Stomach (tissue), 8 donors: ENCODE measurements at regions not wholly inside any gene's neighbourhood (a gene's known extent, or its start where the extent isn't known, plus 50 kb on each side); places are given as distances from the start of the nearest gene placed in this dataset.
A peak's percentile ranks its signal among the peaks of the same experiment; 100 is the strongest.

Source experiments
- DNase-seq, 2 donors: peaks; one replicate each; pipeline versions ENCODE4 v3.0.0 to v3.0.0-alpha.2; 2013 to 2019
- H3K27ac ChIP-seq, 5 donors: fragments of 200-600 bp in 4 of 5; sonication (generic) in 4 of 5; one replicate each; pipeline ENCODE4 v1.5.1; 2013 to 2019; ENCODE audit warnings: mild to moderate bottlenecking in 1 of 5, moderate library complexity in 1 of 5
- H3K27me3 ChIP-seq, 3 donors: fragments of 200-600 bp; sonication (generic); one replicate each; pipeline ENCODE4 v1.5.1; 2017 to 2019; ENCODE audit warnings: mixed run types in 1 of 3
- H3K36me3 ChIP-seq, 4 donors: fragments of 200-600 bp; sonication (generic); 1 replicate in 3 of 4; 2 replicates in 1 of 4; pipeline ENCODE4 v1.5.1; 2016 to 2019
- H3K4me1 ChIP-seq, 4 donors: fragments of 200-600 bp; sonication (generic); one replicate each; pipeline ENCODE4 v1.5.1; 2016 to 2019
- H3K4me3 ChIP-seq, 4 donors: fragments of 200-600 bp; sonication (generic) in 3 of 4; one replicate each; pipeline ENCODE4 v1.5.1; 2016 to 2019; ENCODE audit warnings: mild to moderate bottlenecking in 1 of 4
- H3K9me3 ChIP-seq, 4 donors: fragments of 200-600 bp; sonication (generic); one replicate each; pipeline ENCODE4 v1.5.1; 2016 to 2019
- EP300 ChIP-seq: sonication (generic); formaldehyde crosslinking; IDR thresholded peaks from one replicate; pipeline ENCODE4 v1.6.1; 2017; ENCODE audit warnings: antibody characterized with exemption
- POLR2A ChIP-seq, 4 donors: fragments of 450-650 bp; IDR thresholded peaks; one replicate each; pipeline ENCODE4 v1.6.1; 2016; ENCODE audit warnings: antibody characterized with exemption in 4 of 4, control low read depth in 2 of 4, mild to moderate bottlenecking in 1 of 4, moderate library complexity in 1 of 4
- POLR2AphosphoS5 ChIP-seq, 3 donors: sonication (generic); formaldehyde crosslinking; IDR thresholded peaks; one replicate each; pipeline ENCODE4 v1.6.1; 2016; ENCODE audit warnings: antibody characterized with exemption in 3 of 3
- WGBS, 5 donors: extraction: QIAGEN DNeasy Blood & Tissue Kit in 3 of 5; methylation state at CpG; one replicate each; pipeline versions ENCODE4 v1.1.5 to v1.1.7; 2013 to 2018; 5-methylcytosine and 5-hydroxymethylcytosine counted together
- intact Hi-C: fragments of 100-400 bp; cut with DNase I; formaldehyde crosslinking; loops from one replicate; pipeline ENCODE4 v1.15.1; 2023; ENCODE audit warnings: low total_unique reads
- TF ChIP-seq, protein P1 (sequence below), 7 experiments: fragments of 450-650 bp in 4 of 7; fragments of 200-600 bp in 3 of 7; sonication (generic) in 3 of 7; IDR thresholded peaks; one replicate each; pipeline ENCODE4 v1.5.1; 2016 to 2019; ENCODE audit warnings: antibody characterized with exemption in 7 of 7, control low read depth in 2 of 7, mild to moderate bottlenecking in 1 of 7
- donor health status: healthy with polysubstance abuse.
- donor health status: Bipolar disorder and iron deficiency.
- donor health status: healthy.

DNA sequence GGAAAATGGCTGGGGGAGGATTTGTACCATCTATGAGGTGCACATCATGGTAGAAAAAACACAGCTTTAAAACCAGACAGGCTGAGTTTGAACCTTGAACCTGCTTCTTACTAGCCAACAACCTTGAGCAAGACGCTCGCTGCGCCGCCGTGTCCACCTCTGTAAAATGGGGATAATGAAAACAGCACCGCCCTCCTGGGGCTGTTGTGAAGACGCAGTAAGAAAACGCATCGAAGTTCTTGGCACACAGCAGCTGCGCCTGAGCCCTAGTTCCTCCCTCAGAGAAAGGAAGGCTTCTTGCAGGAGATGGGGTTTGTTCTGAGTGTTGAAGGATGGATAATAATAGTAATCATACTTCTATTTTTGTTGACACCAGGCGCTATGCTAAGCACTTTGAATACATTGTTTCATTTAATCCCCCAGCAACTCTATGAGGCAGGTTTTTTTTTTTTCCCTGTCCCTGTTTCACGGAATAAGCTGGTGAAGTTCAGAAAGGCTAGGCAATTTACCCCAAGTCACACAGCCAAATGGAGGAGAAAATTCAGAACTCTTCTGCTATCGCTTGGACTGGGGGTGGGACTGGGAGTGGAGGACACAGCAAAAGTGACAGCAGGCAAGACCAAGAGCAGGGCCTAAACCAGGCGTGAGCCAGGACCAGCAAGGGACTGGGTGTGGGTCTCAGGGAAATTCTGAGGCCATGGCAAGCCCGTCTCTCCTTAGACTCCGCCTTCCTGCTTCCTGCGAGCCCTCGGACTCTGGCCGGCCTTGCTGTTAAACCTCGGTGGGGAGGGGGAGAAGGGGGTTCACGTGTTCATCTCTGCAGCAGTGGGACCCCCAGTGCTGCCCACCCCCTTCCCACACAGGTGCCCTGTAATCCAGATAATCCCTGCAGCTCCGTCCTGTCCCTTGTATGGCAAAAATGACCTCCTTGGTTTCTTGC lies 97.5 kb downstream of the LRRC74A start:
- intact Hi-C loops: no loop called here
- Histone ChIP-seq H3K36me3 (no peaks in the 10 kb centered on the region), H3K27ac (no peak overlapping the region), H3K4me3 (no peak overlapping the region), H3K9me3 (no peaks in the 10 kb centered on the region), H3K27me3 (no peaks in the 10 kb centered on the region), H3K4me1 (peaks cover 23 to 54% (median 37%) of the 10 kb centered on the region in 4 donors)
- TF ChIP-seq, protein P1, sequence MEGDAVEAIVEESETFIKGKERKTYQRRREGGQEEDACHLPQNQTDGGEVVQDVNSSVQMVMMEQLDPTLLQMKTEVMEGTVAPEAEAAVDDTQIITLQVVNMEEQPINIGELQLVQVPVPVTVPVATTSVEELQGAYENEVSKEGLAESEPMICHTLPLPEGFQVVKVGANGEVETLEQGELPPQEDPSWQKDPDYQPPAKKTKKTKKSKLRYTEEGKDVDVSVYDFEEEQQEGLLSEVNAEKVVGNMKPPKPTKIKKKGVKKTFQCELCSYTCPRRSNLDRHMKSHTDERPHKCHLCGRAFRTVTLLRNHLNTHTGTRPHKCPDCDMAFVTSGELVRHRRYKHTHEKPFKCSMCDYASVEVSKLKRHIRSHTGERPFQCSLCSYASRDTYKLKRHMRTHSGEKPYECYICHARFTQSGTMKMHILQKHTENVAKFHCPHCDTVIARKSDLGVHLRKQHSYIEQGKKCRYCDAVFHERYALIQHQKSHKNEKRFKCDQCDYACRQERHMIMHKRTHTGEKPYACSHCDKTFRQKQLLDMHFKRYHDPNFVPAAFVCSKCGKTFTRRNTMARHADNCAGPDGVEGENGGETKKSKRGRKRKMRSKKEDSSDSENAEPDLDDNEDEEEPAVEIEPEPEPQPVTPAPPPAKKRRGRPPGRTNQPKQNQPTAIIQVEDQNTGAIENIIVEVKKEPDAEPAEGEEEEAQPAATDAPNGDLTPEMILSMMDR (IDR thresholded peaks at IDR 0.05): no peak
- TF ChIP-seq EP300 (no peak), POLR2AphosphoS5 (IDR thresholded peaks at IDR 0.05) (no peak), POLR2A (IDR thresholded peaks at IDR 0.05) (no peak)
- no peak for DNase-seq
- WGBS, 5 donors: 75 to 87% (median 80%) methylated on average over 14 to 22 of the region's 22 CpGs

DNA sequence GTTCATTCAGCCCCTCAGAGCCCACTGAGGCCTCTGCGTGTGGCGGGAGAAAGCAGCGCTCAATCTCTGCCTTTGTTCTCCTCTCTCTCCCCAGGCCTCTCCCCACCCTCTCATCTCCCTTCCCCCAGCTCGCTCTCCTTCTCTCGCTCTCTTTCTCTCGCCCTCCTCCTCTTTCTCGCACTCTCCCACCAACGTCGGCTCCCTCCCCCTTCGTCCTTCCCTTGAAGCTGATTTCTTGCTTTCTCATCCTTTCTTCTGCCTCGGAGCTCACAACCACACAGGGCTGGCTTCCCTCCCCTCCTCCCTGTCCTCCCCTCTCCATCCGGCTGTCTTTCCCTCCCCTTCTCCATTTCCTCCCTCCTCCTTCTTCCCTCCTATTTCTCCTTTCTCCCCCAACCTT lies 96.4 kb downstream of the LRRC74A start:
- peak in 1 of 2 donors; percentile 83 for DNase-seq
- no peaks in the 10 kb centered on the region for H3K27me3 ChIP-seq
- H3K4me1 ChIP-seq: peaks cover 34 to 65% (median 43%) of the 10 kb centered on the region in 4 donors
- H3K27ac ChIP-seq: peak overlapping the region in 2 of 5 donors; percentile 32 to 42
- TF ChIP-seq POLR2A (IDR thresholded peaks at IDR 0.05) (no peak), POLR2AphosphoS5 (IDR thresholded peaks at IDR 0.05) (no peak), EP300 (no peak)
- TF ChIP-seq, protein P1 (IDR thresholded peaks at IDR 0.05): no peak
- no peaks in the 10 kb centered on the region for H3K36me3 ChIP-seq
- WGBS, 5 donors: 66 to 77% (median 71%) methylated on average over 11 of the region's 12 CpGs
- no peaks in the 10 kb centered on the region for H3K9me3 ChIP-seq
- no peak overlapping the region for H3K4me3 ChIP-seq
- intact Hi-C loops: no loop called here

DNA sequence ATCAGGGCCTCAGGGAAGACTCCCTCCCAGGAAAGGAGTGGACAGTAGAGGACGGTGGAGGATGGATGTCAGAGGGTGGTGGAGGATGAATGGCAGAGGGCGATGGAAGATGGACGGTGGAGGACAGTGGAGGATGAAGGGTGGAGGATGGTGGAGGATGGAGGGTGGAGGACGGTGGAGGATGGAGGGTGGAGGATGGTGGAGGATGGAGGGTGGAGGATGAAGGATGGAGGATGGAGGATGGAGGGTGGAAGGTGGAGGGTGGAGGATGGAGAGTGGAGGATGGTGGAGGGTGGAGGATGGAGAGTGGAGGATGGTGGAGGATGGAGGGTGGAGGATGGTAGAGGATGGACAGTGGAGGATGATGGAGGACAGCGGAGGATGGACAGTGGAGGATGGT lies 95.9 kb downstream of the LRRC74A start:
- H3K36me3 ChIP-seq: no peaks in the 10 kb centered on the region
- H3K27me3 ChIP-seq: no peaks in the 10 kb centered on the region
- WGBS, 5 donors: 95 to 98% (median 97%) methylated on average over 5 of the region's 5 CpGs
- no peaks in the 10 kb centered on the region for H3K9me3 ChIP-seq
- H3K4me1 ChIP-seq: peaks cover 39 to 68% (median 45%) of the 10 kb centered on the region in 4 donors
- no peak for DNase-seq
- no peak for TF ChIP-seq POLR2AphosphoS5 (IDR thresholded peaks at IDR 0.05)
- TF ChIP-seq EP300: no peak
- TF ChIP-seq, protein P1 (IDR thresholded peaks at IDR 0.05): no peak
- no peak for TF ChIP-seq POLR2A (IDR thresholded peaks at IDR 0.05)
- intact Hi-C loops: no loop called here
- no peak overlapping the region for H3K4me3 ChIP-seq
- peak overlapping the region in 1 of 5 donors; percentile 42 for H3K27ac ChIP-seq

DNA sequence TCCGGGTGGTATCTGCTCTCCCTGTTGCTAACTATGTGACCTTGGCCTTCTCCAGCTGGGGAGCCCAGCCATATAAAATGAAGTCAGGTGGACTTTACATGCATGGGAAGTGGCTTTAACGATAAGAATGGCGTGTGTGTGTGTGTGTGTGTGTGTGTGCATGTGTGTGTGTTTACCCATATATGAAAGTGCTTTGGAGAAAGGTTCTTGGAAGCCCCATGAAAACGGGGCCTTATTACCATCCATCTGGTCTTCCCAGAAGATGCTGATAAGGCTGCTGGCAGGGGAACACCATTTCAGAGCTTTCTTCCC lies 94.8 kb downstream of the LRRC74A start:
- WGBS, 5 donors: 27 to 54% (median 43%) methylated on average over 4 of the region's 4 CpGs
- intact Hi-C loops: no loop called here

More for the DNA sequence above, 94.8 kb downstream of the LRRC74A start:
- Histone ChIP-seq H3K9me3 (no peaks in the 10 kb centered on the region), H3K36me3 (no peaks in the 10 kb centered on the region), H3K27me3 (no peaks in the 10 kb centered on the region), H3K4me3 (no peak overlapping the region), H3K4me1 (peaks cover 40 to 70% (median 51%) of the 10 kb centered on the region in 4 donors), H3K27ac (peak overlapping the region; percentile 93 to 95 (median 94))
- DNase-seq: no peak
- TF ChIP-seq EP300 (no peak), POLR2AphosphoS5 (IDR thresholded peaks at IDR 0.05) (no peak), POLR2A (IDR thresholded peaks at IDR 0.05) (no peak)
- TF ChIP-seq, protein P1 (IDR thresholded peaks at IDR 0.05): no peak
